ENCODE measurements at regions not wholly inside any gene's neighbourhood (a gene's known extent, or its start where the extent isn't known, plus 50 kb on each side); places are given as distances from the start of the nearest gene placed in this dataset.

DNA sequence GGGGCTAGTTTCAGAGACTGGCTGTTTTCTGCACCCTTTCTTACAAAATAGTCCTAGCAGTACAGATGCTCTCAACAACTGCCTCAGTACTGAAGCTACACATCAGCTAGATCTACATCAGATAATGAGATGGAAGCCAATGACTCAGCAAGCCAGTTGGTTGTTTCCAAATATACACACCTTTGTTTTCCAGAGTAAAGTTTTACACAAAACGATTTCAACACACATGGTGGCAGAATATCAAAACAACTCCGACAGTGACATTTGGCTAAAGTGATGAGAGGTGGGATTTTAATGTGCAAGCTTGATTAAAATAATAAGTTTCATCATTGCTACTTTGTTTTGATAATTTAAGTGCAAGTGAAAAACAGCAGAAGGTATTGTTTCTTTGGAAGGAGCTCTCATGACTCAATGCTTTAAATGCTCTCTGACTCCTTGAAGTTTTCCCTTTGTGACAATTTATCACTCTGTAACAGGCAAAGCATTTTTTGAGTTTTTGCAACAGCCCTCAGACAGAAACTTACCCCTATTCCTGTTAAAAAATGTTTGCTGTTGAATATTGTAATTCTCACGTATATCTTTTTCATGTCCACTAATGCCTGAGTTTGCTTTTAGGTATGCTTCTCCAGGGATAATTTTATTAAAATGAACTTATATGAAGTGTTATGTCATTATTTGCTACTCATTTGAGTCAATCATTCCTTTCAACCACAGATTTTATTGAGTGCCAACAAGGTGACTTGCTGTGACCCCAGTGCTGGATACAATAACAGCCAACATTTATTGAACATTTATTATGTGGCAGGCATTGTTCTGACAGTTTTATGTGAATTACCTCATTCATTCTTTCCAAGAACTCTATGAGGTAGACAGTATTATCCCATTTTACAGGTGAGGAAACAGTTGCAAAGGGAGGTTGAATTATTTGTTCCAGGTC is 882.0 kb downstream of the TFAP2A start:
- intact Hi-C loops (cut with DNase I), result no loop called here
- ATAC-seq (no peak), DNase-seq (no peak)

DNA sequence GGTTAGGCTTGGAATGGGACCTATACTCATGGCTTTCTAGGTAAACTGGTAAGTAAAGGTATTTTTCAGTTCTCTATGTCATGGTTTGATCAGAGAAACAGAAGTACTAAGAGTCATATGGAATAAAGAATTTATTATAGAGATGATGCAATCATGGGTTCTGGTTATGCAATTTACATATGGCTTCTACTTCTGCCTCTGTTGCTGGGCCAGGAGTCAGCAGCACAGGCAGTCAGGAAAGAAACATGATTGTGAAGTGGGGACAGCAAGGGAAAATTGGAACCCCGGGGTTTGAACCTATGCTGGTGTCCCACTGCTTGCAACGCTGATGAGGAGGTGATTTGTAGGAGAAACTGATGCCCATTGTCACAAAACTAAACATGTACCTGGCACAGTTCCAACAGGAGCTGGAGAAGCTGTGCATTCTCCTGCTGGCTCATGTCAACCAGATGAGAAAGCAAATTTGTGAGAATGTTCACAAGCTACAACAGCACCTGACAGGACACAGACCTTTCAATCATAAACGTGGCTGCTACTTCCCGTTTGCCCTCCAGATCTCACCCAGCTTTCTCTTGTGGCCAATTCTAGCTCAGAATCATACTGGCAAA is 887.1 kb downstream of the TFAP2A start:
- intact Hi-C loops (cut with DNase I), result no loop called here
- DNase-seq, result no peak
- no peak for ATAC-seq

DNA sequence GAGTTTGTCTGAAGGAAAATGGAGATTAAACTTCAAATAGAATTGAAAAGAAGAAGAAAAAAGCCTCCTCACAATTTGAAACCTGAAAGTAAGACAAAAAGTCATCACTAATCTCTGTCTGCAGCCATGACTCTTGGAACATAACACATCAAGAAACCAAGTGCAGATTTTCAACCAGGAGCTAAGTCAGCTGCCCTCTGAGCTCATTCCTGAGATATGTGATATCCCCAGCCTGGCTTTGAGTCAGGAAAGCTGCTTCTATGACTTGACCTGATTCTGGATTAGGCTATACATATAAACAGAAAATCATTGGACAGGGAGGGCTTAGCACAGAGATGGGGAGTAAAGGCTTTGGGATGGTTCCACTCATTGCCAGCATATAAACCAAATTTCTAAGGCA is 891.4 kb downstream of the TFAP2A start:
- DNase-seq (no peak), ATAC-seq (peak in 1 of 2 donors; percentile 53)
- intact Hi-C loops (cut with DNase I), result no loop called here

DNA sequence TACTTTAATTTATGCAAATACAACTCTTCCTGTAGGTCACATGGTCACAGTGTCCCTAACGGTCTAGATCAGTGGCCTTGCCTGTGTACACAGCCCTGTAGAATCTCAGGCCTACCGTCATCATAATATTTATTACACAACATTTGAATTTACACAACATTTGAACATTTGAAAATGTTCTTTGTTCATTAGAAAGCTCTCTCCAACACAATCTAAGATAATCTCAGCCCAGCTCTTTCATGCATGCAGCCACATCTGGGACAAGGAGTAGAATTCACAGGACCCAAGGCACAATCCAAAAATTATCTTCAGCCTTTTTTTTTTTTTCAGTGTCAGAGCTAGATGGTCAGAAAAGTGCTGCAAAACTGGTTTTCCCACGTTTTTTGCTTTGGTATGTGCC is 892.8 kb downstream of the TFAP2A start:
- ATAC-seq, result no peak
- intact Hi-C loops (cut with DNase I), result no loop called here
- no peak for DNase-seq

DNA sequence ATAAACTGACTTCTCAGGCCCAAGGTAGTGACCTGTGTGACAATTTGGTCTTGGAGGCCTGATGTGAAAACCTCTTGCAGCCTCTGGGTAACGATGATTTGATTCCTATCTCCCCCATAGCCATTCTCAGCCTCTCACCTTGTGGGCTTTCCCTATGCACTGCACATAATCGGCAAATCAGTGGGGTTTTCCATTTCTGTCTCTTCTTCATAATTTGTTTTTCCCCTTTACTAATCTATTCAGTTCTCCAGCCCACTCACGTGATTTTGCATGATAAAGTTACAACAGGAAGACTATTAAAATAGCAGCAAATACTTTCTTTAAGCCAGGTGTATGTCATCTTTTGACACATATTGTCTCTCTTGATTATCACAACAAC is 893.7 kb downstream of the TFAP2A start:
- ATAC-seq (no peak), DNase-seq (no peak)
- intact Hi-C loops (cut with DNase I), result no loop called here

DNA sequence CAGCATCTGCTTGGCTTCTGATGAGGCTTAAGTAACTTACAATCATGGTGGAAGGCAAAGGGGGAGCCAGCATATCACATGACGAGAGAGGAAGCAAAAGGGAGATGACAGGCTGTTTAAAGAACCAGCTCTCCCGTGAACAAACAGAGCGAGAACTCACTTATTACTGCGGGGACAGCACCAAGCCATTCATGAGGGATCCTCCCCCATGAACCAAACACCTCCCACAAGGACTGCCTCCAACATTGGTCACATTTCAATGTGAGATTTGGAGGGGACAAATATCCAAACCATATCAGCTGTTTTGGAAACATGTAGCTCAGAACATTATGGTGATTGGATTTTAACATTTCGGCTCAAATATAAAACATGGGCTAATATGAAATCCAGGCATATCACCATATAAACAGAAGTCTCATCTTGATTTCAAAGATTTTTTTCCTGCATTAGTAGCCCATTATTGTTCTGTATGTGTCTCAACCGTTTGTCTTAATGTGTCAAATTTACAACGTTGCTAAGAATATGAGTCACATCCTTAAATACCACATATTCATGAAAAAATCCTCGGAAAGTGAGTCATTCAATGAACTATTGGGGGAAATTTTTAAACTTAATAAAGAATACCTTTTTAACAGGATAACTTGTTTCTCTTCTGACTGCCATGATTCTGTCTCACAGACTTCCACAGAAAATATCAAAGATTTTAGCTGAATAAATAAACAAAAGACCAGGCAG is 894.3 kb downstream of the TFAP2A start:
- intact Hi-C loops (cut with DNase I), result no loop called here
- no peak for ATAC-seq

DNA sequence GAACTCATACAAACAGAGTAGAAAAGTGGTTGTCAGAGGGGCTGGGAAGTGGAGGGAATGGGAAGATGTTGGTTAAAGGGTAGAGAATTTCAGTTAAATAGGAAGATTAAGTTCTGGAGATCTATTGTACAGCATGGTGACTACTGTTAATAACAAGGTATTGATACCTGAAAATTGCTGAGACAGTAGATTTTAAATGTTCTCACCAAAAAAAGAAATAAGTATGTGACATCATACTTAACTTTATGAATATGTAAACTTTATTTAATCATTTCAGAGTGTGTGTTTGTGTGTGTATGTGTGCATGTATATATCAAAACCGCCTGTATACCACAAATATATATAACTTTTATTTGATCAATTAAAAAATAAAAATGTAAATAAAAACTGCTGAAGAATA is 896.4 kb downstream of the TFAP2A start:
- no peak for ATAC-seq
- intact Hi-C loops (cut with DNase I), result no loop called here

More for the DNA sequence above, 894.3 kb downstream of the TFAP2A start:
- DNase-seq, result no peak

DNA sequence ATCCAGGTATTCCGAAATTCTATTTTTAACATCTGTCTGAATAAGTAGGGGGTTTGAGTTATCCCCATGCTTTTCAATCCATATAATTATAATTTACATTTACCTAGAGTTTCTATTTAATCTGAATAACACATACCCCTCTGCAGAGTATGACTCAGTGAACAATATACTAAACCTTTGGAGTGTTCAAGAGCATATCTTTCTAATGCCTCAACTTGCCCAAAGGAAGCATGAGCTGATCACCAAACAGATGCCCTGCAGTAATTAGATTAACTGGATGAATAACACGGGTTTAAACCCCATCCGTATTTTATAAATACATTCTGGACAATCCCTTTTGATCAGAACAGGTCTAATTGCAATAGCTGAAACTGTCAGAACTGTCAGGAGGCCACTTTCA is 897.1 kb downstream of the TFAP2A start:
- intact Hi-C loops (cut with DNase I), result no loop called here
- DNase-seq (no peak), ATAC-seq (no peak)

More for the DNA sequence above, 896.4 kb downstream of the TFAP2A start:
- DNase-seq, result no peak

DNA sequence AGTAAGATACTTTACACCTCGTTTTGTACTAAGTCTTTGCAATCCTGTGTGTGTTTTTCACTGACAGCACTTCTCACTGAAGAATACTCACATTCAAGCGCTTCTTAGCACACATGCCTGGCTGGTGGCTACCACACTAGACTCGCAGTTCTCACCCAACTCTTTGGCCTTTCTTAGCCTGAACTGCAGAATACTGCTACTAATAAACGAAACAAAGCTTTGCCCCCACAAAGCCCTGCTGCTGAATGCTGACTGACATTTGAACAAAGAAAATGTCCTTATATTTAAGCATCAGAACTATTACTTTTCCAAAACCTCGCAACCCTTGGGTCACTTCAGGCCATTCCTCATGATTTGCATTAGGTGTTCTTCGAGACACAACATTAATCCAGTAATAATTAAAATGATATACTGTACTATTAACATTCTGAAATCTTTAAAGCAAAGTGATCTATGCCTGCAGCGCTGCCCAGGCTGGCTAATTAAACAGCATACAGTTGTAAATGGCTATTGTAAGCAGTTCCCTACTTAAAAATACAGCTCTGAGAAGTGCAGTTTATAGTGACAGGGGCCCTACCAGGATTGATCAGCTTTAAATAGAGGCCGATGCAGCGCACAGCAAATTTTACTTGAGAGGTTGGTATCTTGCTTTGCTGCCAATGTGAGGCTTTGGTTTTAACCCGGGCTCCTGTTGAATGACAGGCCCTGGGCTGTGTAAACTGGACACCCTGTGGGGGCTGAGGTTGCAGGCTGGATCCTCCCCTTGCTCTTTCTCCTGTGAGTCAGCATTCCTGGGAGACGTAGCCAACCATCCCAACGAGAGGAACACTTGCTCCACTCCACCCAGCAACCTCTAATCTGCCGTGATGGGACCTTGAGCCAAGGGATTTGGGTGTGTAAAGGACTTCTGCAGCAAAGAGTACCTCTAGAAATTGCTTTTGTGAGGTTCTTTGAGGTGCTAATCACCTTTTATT is 899.0 kb downstream of the TFAP2A start:
- DNase-seq, result no peak
- intact Hi-C loops (cut with DNase I), result no loop called here
- peak in 1 of 2 donors; percentile 99 for ATAC-seq

DNA sequence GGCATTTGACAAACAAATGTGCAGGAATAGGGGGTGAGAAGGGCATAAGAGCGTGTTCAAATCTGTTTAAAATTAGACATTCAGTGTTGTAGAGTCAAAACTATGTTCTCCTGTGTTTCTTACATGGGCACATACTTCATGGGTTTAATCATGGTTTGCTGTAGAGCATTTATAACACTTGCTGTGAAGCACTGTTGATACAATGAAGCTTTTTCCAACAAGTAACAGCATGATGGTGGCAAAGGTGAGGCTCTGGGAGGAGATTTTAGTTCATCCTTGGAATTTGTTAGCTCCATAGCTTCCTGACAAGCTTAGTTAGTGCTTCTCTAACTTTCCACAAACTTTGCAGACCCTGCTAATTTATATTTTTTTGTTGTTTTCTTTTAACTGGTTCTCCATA is 900.7 kb downstream of the TFAP2A start:
- DNase-seq (no peak), ATAC-seq (no peak)
- intact Hi-C loops (cut with DNase I), result no loop called here

DNA sequence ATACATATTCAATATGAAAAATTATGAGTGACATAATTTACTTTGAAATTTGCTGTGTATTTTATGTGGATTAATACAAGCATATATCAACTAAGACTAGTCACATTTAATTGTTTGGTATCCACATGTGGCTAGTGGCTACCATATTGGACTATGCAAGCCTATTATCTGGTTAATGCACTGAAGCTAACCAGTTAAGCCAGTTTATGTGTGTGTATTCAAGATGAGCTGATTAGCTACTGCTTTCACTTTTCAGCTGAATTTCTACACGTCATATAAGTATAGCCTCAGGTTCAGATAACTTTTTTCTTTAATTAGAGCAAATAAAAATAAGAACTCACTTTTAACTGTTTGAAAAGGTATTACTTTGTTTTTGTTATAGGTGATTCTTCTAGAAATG is 903.7 kb downstream of the TFAP2A start:
- no peak for DNase-seq
- intact Hi-C loops (cut with DNase I), result no loop called here
- ATAC-seq, result no peak

DNA sequence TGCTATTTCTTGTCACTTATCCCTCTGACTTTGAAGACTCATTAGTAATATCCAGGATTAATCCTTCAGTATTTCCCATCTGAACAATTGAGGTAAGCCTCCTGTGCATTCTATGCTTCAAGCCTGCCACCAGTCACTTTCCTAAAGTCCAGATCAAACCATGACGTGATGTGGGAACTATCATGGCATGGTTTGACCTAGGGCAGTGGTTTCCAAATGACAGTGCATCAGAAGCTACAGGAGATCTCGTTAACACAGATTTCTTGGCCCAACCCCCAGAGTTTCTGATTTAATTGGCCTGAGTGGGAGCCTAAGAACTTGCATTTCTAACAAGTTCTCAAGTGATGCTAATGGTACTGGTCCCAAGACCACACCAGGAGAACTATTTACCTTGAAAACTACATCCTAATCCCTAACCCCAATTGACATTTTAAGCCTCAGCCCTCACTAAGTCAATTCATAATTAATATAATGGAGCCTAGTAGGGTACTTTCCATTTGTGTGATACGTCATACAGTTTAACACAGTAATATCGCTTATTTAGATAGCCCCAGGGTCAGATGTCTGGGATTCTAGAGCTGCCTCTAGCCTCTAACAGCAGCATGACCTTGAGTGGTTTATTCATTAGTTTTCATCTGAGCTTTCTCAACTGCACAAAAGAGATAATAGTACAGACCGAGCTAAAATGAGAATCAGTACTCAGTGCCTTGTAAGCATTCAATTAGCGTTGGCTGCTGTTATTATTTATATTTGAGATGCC is 907.6 kb downstream of the TFAP2A start:
- no peak for DNase-seq
- intact Hi-C loops (cut with DNase I), result no loop called here
- ATAC-seq, result no peak

DNA sequence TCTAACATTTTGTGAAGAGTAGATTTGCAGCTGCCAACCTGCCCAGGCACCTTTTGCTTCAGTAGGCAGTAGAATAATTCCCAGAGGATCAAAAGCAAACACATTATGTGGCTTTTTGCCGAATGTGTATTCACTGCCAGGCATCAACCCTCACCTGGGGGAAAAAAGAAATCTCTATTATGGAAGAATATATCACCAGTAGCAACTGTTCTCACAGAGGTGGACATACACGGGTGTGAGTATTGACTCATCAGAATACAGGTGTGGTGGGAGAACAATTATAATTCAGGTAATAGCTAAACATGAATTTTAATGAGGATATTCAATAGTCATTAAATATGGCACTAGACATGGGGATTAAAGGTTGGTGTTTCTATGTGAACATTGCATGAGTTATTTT is 910.7 kb downstream of the TFAP2A start:
- DNase-seq (no peak), ATAC-seq (no peak)
- intact Hi-C loops (cut with DNase I), result no loop called here

DNA sequence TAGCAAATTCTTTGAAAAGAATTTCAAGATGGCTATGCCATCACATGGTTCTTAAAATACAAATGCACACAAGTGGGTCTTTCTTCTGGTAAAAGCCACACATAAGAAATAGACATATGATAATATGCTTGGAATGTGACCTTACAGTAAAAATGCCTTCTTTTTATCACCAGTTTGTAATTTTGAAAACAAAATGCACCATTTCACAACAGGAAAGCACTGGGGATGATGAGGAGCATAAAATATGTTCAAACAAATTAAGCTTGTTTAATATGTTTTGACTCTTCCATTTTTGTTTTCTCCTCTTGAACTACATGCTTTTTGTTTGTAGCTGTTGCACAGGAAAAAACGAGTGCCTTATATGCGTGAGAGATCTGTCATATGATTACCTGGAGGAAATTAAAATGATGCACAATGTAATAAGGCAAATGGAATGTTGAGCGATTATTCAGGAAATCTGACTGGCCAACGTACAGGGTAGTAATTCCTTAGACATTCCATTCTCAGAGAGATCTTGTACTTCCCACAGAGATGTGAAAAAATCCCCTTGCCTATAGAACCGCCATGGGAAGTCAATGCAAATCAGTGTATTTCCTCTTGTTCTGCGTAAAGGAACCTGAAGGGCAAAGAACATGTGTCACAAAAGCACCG is 911.6 kb downstream of the TFAP2A start:
- intact Hi-C loops (cut with DNase I), result no loop called here
- ATAC-seq (no peak), DNase-seq (no peak)

DNA sequence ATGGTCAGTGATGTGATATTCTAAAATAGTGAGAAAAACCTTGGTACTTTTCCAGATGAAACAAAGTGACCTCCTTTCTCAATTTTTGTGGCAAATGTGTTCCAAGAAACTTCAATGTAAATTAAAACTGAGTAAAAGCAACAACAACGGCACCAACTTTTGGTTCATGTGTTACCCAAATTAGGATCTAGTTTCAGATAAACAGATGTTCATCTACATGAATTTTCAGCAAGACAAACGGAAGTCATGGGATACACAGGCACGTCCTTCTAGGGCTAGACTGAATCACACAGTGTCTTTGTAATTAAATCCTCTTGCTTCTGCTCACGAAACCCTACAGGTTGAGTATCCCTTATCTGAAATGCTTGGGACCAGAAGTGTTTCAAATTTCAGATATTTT is 915.2 kb downstream of the TFAP2A start:
- no peak for DNase-seq
- no peak for ATAC-seq
- intact Hi-C loops (cut with DNase I), result no loop called here

DNA sequence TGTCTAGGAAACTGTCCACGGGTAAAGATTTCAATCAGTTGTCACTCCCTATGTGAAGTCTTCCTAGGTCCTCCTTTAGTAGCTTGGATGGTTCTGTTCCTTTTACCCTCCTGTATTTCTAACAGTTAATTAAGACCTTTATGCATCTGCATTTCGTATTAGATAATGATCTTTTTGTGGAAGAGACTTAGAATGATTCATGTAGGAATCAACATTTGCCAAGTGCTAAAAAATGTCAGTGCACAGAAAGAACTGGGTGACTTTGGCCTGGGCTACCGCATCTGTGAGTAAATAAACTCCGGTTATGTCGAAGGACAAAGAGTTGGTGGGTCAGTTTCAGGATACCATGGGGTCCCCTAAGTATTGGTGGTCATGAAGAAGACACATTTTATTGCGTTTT is 918.0 kb downstream of the TFAP2A start:
- intact Hi-C loops (cut with DNase I), result no loop called here
- DNase-seq (no peak), ATAC-seq (no peak)

DNA sequence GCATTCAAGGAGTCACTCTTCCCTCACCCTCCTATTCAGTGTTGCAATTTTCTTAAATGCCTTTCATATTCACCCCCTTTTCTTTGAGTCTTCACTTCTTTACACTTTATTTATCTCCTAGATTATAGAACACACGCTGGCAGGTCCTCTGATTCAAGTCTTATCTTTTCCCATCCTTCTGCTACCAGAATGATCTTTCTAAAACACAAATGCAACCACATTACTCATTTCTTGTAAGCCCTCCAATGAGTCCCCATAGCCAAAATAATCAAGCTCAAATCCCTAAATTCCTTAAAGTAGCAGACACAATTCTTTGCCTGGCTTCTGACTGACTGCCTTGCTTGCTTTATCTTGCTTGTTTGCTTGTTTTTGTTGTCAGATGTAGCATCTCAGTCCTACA is 920.0 kb downstream of the TFAP2A start:
- DNase-seq (no peak), ATAC-seq (no peak)
- intact Hi-C loops (cut with DNase I), result no loop called here

DNA sequence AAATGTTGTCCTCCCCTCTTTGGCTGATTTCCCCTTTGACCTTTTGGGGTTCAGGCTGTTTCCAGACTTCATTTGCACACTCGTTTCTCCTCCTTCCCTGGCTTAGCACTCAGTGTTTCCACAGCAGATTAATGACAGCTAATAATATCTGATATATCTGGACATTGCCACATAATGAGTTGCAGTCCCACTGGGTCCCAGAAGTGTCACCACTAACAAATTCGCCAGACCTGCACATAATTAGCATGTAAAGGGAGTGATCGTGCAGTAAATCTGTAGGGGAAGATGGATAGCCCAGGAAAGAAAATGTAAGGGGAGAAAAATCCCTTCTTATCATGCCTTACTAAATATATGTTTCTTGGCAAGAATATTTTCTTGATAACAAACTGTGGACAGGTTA is 922.1 kb downstream of the TFAP2A start:
- no peak for ATAC-seq
- intact Hi-C loops (cut with DNase I), result no loop called here
- DNase-seq, result no peak

Data from left cardiac atrium (tissue), 4 donors.